BE2C (cell line): ENCODE measurements at regions not wholly inside any gene's neighbourhood (a gene's known extent, or its start where the extent isn't known, plus 50 kb on each side); places are given as distances from the start of the nearest gene placed in this dataset.

Experiments used
- DNase-seq: peaks from one replicate; pipeline ENCODE4 v3.0.0-alpha.2; 2020
- H3K27me3 ChIP-seq: fragments of 250-450 bp; sonication (Bioruptor Pico); 2 replicates; pipeline ENCODE4 v1.5.1; 2020; ENCODE audit warnings: mild to moderate bottlenecking
- H3K36me3 ChIP-seq: fragments of 250-450 bp; sonication (Bioruptor Pico); 2 replicates; pipeline ENCODE4 v1.5.1; 2020; ENCODE audit warnings: mild to moderate bottlenecking
- H3K4me1 ChIP-seq: fragments of 250-450 bp; sonication (Bioruptor Pico); 2 replicates; pipeline ENCODE4 v1.5.1; 2020
- H3K4me3 ChIP-seq: 2 replicates; pipeline ENCODE4 v1.5.1; 2011; ENCODE audit warnings: low read depth, low read length
- H3K9me3 ChIP-seq: fragments of 250-450 bp; sonication (Bioruptor Pico); 2 replicates; pipeline ENCODE4 v1.5.1; 2020
- TF ChIP-seq, protein P1 (sequence below): IDR thresholded peaks from 2 replicates; pipeline ENCODE4 v1.5.1; 2012; ENCODE audit warnings: mild to moderate bottlenecking, low read depth, low read length

DNA sequence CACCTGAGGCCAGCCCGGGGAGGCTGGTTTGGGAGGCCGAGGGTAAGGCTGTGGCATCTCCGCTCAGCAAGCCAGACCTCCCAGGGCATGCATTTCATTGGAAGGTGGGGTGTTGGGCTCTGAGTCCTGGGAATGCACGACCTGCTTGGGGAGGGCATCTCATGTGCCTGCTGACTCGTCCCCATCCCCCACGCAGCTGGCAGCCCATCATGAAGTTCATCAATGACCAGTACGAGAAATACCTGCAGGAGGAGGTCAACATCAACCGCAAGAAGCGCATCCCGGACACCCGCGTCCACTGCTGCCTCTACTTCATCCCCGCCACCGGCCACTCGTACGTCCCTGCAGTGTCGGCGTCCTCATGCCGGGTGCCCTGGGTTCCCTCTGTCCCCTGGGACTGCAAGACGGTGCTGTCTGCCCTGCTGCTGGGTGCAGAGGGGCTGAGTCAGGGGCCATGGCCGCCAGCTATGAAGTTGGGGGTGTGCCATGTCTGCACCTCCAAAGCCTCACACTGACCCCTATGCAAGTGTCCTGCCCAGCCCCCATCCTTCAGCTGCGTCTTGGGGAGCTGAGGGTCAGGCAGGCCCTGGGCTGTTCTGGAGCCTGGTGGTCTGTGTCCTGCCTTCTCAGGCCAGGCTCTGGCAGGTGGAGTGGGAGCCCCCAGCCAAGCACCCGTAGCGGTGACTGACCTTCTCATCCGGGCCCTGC is 347.9 kb downstream of the SEC14L1 start:
- no peak overlapping the region for H3K4me3 ChIP-seq
- TF ChIP-seq, protein P1, sequence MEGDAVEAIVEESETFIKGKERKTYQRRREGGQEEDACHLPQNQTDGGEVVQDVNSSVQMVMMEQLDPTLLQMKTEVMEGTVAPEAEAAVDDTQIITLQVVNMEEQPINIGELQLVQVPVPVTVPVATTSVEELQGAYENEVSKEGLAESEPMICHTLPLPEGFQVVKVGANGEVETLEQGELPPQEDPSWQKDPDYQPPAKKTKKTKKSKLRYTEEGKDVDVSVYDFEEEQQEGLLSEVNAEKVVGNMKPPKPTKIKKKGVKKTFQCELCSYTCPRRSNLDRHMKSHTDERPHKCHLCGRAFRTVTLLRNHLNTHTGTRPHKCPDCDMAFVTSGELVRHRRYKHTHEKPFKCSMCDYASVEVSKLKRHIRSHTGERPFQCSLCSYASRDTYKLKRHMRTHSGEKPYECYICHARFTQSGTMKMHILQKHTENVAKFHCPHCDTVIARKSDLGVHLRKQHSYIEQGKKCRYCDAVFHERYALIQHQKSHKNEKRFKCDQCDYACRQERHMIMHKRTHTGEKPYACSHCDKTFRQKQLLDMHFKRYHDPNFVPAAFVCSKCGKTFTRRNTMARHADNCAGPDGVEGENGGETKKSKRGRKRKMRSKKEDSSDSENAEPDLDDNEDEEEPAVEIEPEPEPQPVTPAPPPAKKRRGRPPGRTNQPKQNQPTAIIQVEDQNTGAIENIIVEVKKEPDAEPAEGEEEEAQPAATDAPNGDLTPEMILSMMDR, result no peak
- H3K4me1 ChIP-seq, result no peaks in the 10 kb centered on the region
- no peaks in the 10 kb centered on the region for H3K27me3 ChIP-seq
- peaks cover 60% of the 10 kb centered on the region for H3K36me3 ChIP-seq
- DNase-seq, result peak; percentile 6
- H3K9me3 ChIP-seq, result no peaks in the 10 kb centered on the region

DNA sequence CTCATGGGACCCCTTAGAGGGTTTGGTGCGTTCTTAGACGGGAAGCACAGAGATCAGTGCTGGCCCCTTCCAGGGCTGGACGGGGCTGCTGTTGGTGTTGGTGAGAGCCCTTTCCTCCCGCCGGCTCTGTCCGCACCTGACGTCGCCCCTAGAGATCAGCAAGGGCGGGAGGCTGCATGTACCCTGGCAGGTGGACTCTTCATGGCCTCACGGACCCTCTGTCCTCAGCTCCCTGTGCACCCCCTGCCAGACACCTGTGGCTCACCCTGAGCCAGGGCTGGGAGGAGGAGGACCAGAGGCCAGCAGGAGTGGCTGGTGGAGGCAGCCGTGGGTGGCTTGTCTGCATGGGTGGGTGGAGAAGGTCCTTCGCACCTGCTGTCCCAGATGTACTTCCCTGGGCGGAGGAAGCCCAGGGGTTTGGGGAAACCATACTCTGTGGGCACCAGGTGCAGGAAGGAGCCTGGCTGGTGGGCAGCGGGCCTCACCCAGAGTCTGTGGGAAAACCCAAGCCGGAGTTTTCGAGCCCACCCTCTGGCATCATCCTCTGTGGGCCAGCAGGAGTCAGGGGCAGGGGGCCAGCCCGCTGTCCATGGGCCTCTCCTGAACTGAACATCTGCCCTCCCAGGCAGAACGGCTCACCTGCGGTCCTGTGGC is 348.6 kb downstream of the SEC14L1 start:
- TF ChIP-seq, protein P1, result no peak
- no peak overlapping the region for H3K4me3 ChIP-seq
- DNase-seq, result peak; percentile 5
- H3K36me3 ChIP-seq, result peaks cover 62% of the 10 kb centered on the region
- no peaks in the 10 kb centered on the region for H3K4me1 ChIP-seq
- no peaks in the 10 kb centered on the region for H3K27me3 ChIP-seq
- H3K9me3 ChIP-seq, result no peaks in the 10 kb centered on the region

DNA sequence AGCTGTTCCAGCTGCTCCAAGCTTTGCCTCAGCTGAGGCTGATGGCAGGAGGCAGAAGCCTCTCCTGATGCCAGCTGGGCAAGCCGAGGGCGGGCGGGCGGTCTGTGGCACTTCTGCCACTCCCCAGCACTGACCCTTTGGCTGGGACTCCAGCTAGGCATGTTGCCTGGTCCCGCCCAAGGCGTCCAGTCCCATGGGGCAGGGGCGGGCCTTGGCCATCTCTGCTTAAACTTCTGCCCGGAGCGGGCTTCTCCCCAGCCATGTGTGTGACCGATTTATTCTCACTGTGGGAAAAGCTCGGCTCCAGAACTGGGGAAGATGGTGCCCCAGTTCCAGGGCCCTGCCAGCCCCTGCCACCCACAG is 349.1 kb downstream of the SEC14L1 start:
- H3K9me3 ChIP-seq, result no peaks in the 10 kb centered on the region
- H3K27me3 ChIP-seq, result no peaks in the 10 kb centered on the region
- peaks cover 67% of the 10 kb centered on the region for H3K36me3 ChIP-seq
- no peaks in the 10 kb centered on the region for H3K4me1 ChIP-seq
- peak; percentile 10 for DNase-seq
- no peak overlapping the region for H3K4me3 ChIP-seq
- TF ChIP-seq, protein P1, result no peak

DNA sequence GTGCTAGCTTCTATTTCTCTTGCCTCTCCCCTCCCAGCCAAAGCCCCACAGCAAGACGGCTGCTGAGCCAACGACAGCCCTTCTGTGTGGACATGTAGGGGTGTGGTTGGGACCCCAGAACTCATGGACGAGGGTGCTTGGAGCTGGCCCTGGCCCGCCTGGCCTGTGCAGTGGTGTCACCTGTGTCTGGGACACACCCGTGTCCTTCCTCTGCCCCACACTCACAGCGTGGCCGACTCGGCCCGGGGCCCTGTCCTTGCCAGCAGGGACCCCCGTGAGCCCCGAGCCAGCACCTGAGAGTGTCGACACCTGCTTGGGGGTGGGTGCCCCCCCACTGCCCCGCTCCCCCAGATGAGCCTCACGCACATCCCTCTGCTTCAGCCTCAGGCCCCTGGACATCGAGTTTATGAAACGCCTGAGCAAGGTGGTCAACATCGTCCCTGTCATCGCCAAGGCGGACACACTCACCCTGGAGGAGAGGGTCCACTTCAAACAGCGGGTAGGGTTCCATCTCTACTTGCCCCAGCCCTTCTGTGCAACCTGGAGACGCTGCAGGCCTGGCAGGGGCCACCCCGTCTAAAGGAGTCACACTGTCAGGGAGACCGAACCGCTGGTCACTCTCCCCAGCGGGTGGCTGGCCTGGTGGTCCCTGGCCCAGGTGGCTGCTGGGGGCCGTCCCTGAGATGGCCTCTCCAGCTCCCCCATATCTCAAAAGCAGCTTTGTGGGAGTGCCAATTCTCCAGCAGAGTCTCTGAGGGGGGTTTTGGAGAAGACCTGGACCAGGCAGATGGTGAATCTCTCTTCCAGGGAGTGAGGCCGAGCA is 349.8 kb downstream of the SEC14L1 start:
- Histone ChIP-seq H3K4me1 (no peaks in the 10 kb centered on the region), H3K36me3 (peaks cover 74% of the 10 kb centered on the region)

DNA sequence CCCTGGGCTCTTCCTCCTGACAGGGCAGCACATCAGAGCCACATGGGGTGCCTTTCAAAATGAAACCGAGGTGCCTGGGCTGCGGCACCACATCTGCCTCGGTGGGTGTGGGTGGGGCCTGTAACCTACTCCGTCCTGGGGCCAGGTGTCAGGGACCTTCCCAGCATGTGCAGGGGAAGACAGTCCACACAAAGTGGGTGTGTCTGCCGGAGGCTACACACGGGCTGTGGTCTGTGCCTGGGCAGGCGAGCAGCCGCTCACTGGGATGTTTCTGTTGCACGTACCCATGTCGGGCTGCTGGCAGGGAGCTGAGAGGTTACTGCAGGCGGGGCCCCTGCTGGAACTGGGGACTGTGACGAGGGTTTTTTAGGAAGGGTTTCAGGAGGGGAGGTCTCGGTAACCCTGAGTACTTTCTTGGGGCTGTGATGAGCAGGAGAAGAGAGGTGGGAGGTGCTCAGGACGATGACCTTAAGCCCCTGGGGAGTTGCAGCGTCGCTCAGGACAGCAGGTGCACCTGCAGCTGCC is 351.2 kb downstream of the SEC14L1 start:
- no peaks in the 10 kb centered on the region for H3K27me3 ChIP-seq
- H3K4me1 ChIP-seq, result no peaks in the 10 kb centered on the region
- H3K36me3 ChIP-seq, result peaks cover 77% of the 10 kb centered on the region
- H3K4me3 ChIP-seq, result no peak overlapping the region
- no peaks in the 10 kb centered on the region for H3K9me3 ChIP-seq
- TF ChIP-seq, protein P1, result no peak
- DNase-seq, result no peak

More for the DNA sequence above, 349.8 kb downstream of the SEC14L1 start:
- H3K27me3 ChIP-seq, result no peaks in the 10 kb centered on the region
- H3K4me3 ChIP-seq, result no peak overlapping the region
- no peaks in the 10 kb centered on the region for H3K9me3 ChIP-seq
- TF ChIP-seq, protein P1, result no peak
- peak; percentile 9 for DNase-seq
